Neutrophil (primary cell): ENCODE measurements at regions not wholly inside any gene's neighbourhood (a gene's known extent, or its start where the extent isn't known, plus 50 kb on each side); places are given as distances from the start of the nearest gene placed in this dataset.

Source experiments
- H3K27ac ChIP-seq: fragments of 200-600 bp; sonication (generic); 2 replicates; pipeline ENCODE4 v1.5.1; 2016; ENCODE audit warnings: mild to moderate bottlenecking, moderate library complexity
- H3K27me3 ChIP-seq: fragments of 200-600 bp; sonication (generic); 2 replicates; pipeline ENCODE4 v1.6.0; 2016; ENCODE audit warnings: mild to moderate bottlenecking
- H3K36me3 ChIP-seq: fragments of 200-600 bp; sonication (generic); 2 replicates; pipeline ENCODE4 v1.5.1; 2017
- H3K4me1 ChIP-seq, 2 experiments: fragments of 200-600 bp in 1 of 2; sonication (generic) in 1 of 2; 1 replicate in 1 of 2; 2 replicates in 1 of 2; pipeline versions ENCODE4 v1.5.1 to v1.6.1; 2013 to 2016; ENCODE audit warnings: low read depth in 1 of 2, low read length in 1 of 2, mild to moderate bottlenecking in 1 of 2, moderate library complexity in 1 of 2; ENCODE audit not compliant: control insufficient read depth in 1 of 2, insufficient read depth in 1 of 2
- H3K4me3 ChIP-seq, 2 experiments: fragments of 200-600 bp in 1 of 2; sonication (generic) in 1 of 2; 1 replicate in 1 of 2; 2 replicates in 1 of 2; pipeline ENCODE4 v1.5.1; 2013 to 2016; ENCODE audit warnings: low read depth in 1 of 2, low read length in 1 of 2, mild to moderate bottlenecking in 1 of 2, moderate library complexity in 1 of 2
- H3K9me3 ChIP-seq: fragments of 200-600 bp; sonication (generic); 2 replicates; pipeline ENCODE4 v1.5.1; 2016
- CTCF ChIP-seq: fragments of 200-600 bp; sonication (generic); IDR thresholded peaks from 2 replicates; pipeline ENCODE4 v1.5.1; 2016; ENCODE audit warnings: antibody characterized with exemption

GRCh38 chr17:74070374-74070773 lies 133.1 kb upstream of the RPL38 start:
- Histone ChIP-seq H3K27me3 (peaks cover 23% of the 10 kb centered on the region), H3K4me3 (no peak overlapping the region), H3K27ac (no peak overlapping the region), H3K36me3 (no peaks in the 10 kb centered on the region), H3K4me1 (no peaks in the 10 kb centered on the region), H3K9me3 (no peaks in the 10 kb centered on the region)
- no peak for TF ChIP-seq CTCF

GRCh38 chr17:74070998-74071679 lies 132.3 kb upstream of the RPL38 start:
- no peak overlapping the region for H3K27ac ChIP-seq
- H3K4me1 ChIP-seq: no peaks in the 10 kb centered on the region
- no peak overlapping the region for H3K4me3 ChIP-seq
- TF ChIP-seq CTCF: no peak
- H3K27me3 ChIP-seq: peaks cover 17% of the 10 kb centered on the region
- no peaks in the 10 kb centered on the region for H3K36me3 ChIP-seq
- no peaks in the 10 kb centered on the region for H3K9me3 ChIP-seq

GRCh38 chr17:74072340-74072739 lies 131.1 kb upstream of the RPL38 start:
- H3K4me3 ChIP-seq: no peak overlapping the region
- no peak overlapping the region for H3K27ac ChIP-seq
- H3K36me3 ChIP-seq: no peaks in the 10 kb centered on the region
- no peaks in the 10 kb centered on the region for H3K9me3 ChIP-seq
- H3K4me1 ChIP-seq: no peaks in the 10 kb centered on the region
- peaks cover 14% of the 10 kb centered on the region for H3K27me3 ChIP-seq
- TF ChIP-seq CTCF: no peak

GRCh38 chr17:74076446-74076845 lies 127.0 kb upstream of the RPL38 start:
- TF ChIP-seq CTCF: no peak
- H3K27ac ChIP-seq: no peak overlapping the region
- H3K36me3 ChIP-seq: no peaks in the 10 kb centered on the region

GRCh38 chr17:74077231-74077630 lies 126.2 kb upstream of the RPL38 start:
- peaks cover 28% of the 10 kb centered on the region for H3K27me3 ChIP-seq
- no peak overlapping the region for H3K27ac ChIP-seq
- no peaks in the 10 kb centered on the region for H3K36me3 ChIP-seq
- no peaks in the 10 kb centered on the region for H3K9me3 ChIP-seq
- H3K4me3 ChIP-seq: no peak overlapping the region
- no peaks in the 10 kb centered on the region for H3K4me1 ChIP-seq
- TF ChIP-seq CTCF: no peak

More at GRCh38 chr17:74076446-74076845, 127.0 kb upstream of the RPL38 start:
- Histone ChIP-seq H3K4me1 (no peaks in the 10 kb centered on the region), H3K4me3 (no peak overlapping the region), H3K9me3 (no peaks in the 10 kb centered on the region), H3K27me3 (peaks cover 20% of the 10 kb centered on the region)
